ENCODE measurements at regions not wholly inside any gene's neighbourhood (a gene's known extent, or its start where the extent isn't known, plus 50 kb on each side); places are given as distances from the start of the nearest gene placed in this dataset.

DNA sequence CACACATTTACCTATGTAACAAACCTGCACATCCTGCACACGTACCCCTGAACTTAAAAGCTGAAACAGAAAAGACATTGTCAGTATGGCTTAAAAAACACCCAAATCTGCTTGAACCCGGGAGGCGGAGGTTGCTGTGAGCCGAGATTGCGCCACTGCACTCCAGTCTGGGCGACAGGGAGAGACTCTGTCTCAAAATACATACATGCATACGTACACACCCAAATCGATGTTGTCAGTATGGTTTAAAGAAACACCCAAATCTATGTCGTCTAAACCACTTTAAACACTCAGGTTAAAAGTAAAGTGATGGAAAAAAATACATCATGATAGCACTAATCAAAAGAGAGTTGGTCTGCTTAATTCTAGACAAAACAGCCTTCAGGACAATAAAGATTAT, 257.5 kb downstream of the RPRM start:
- peaks cover 15% of the 10 kb centered on the region for H3K9me3 Mint-ChIP-seq
- H3K27me3 Mint-ChIP-seq (ENCODE audit: insufficient read depth, low read depth, poor library complexity), result no peaks in the 10 kb centered on the region
- Histone ChIP-seq H3K4me3 (no peak overlapping the region), H3K27me3 (ENCODE audit: insufficient read depth) (no peaks in the 10 kb centered on the region), H2AFZ (no peak overlapping the region; the same call in 1 of the 2 replicates), H3K27ac (ENCODE audit: low read depth) (no peak overlapping the region), H3K4me1 (ENCODE audit: insufficient read depth) (no peaks in the 10 kb centered on the region), H3K9me2 (ENCODE audit: insufficient read depth) (no peaks in the 10 kb centered on the region), H3K4me2 (no peak overlapping the region), H4K20me1 (replicated peaks; ENCODE audit: insufficient read depth) (no peaks in the 10 kb centered on the region), H3K36me3 (ENCODE audit: insufficient read depth) (0 out of 2 replicates have a peak, but pooled peaks cover 2% of the 10 kb centered on the region), H3K79me2 (replicated peaks; ENCODE audit: insufficient read depth) (no peaks in the 10 kb centered on the region), H3F3A (replicated peaks; ENCODE audit: low read depth) (no peaks in the 10 kb centered on the region)
- no peak for ATAC-seq
- DNase-seq (ENCODE audit: low spot score), result no peak
- H3K4me3 Mint-ChIP-seq, result no peak overlapping the region
- H3K27ac Mint-ChIP-seq, result no peak overlapping the region
- H3K36me3 Mint-ChIP-seq (ENCODE audit: low read depth), result peaks cover 5% of the 10 kb centered on the region; the same call in 1 of the 3 replicates
- H3K4me1 Mint-ChIP-seq, result no peaks in the 10 kb centered on the region
- TF ChIP-seq STAT1 (IDR thresholded peaks at IDR 0.05; ENCODE audit: unreplicated experiment) (no peak), EZH2phosphoT487 (IDR thresholded peaks at IDR 0.05; ENCODE audit: unreplicated experiment) (no peak), JUNB (IDR thresholded peaks at IDR 0.05; ENCODE audit: unreplicated experiment) (no peak)

GRCh38 chr2:153218851-153219250, 259.7 kb downstream of the RPRM start:
- Histone ChIP-seq H3K4me2 (no peak overlapping the region), H2AFZ (no peak overlapping the region), H3K9me2 (ENCODE audit: insufficient read depth) (no peaks in the 10 kb centered on the region), H3K4me3 (no peak overlapping the region), H3F3A (replicated peaks; ENCODE audit: low read depth) (no peaks in the 10 kb centered on the region), H4K20me1 (replicated peaks; ENCODE audit: insufficient read depth) (no peaks in the 10 kb centered on the region), H3K27ac (ENCODE audit: low read depth) (no peak overlapping the region), H3K27me3 (ENCODE audit: insufficient read depth) (no peaks in the 10 kb centered on the region), H3K36me3 (ENCODE audit: insufficient read depth) (no peaks in the 10 kb centered on the region), H3K4me1 (ENCODE audit: insufficient read depth) (no peaks in the 10 kb centered on the region), H3K79me2 (replicated peaks; ENCODE audit: insufficient read depth) (no peaks in the 10 kb centered on the region)
- Mint-ChIP-seq H3K27me3 (ENCODE audit: insufficient read depth, low read depth, poor library complexity) (no peaks in the 10 kb centered on the region), H3K4me1 (no peaks in the 10 kb centered on the region), H3K27ac (no peak overlapping the region), H3K36me3 (ENCODE audit: low read depth) (0 out of 3 replicates have a peak, but pooled peaks cover 3% of the 10 kb centered on the region), H3K4me3 (no peak overlapping the region), H3K9me3 (peaks cover 8% of the 10 kb centered on the region; the same call in 1 of the 3 replicates)
- no peak for TF ChIP-seq ZNF114 (CRISPR knock-in tag; IDR thresholded peaks at IDR 0.05)
- TF ChIP-seq CREB1 (CRISPR knock-in tag; IDR thresholded peaks at IDR 0.05; ENCODE audit: low read depth), result no peak
- no peak for TF ChIP-seq POLR2AphosphoS5 (IDR thresholded peaks at IDR 0.05; ENCODE audit: low read depth)
- TF ChIP-seq, protein P1, sequence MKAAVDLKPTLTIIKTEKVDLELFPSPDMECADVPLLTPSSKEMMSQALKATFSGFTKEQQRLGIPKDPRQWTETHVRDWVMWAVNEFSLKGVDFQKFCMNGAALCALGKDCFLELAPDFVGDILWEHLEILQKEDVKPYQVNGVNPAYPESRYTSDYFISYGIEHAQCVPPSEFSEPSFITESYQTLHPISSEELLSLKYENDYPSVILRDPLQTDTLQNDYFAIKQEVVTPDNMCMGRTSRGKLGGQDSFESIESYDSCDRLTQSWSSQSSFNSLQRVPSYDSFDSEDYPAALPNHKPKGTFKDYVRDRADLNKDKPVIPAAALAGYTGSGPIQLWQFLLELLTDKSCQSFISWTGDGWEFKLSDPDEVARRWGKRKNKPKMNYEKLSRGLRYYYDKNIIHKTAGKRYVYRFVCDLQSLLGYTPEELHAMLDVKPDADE (IDR thresholded peaks at IDR 0.05), result no peak
- no peak for TF ChIP-seq EZH2phosphoT487 (IDR thresholded peaks at IDR 0.05; ENCODE audit: unreplicated experiment)
- DNase-seq (ENCODE audit: low spot score), result no peak
- no peak for ATAC-seq

DNA sequence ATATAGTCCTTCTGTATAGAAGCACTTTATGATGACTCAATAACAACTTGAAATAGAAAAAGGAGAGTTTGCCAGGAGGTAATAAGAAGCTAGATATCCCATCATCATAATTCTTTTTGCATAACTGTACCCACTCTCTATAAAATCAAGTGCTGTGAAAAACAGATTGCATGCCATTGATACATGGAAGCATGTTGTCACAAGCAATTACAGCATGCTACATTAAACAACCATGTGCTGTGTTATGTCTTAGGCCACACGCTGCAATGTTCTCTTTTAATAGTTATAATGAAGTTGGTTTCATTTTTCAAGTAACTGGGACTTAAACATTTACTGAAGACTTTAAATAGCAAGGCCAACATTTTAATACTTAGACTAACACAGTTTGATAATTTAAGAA, 264.2 kb downstream of the RPRM start:
- DNase-seq (ENCODE audit: low spot score) (no peak), ATAC-seq (no peak)
- no peak overlapping the region for H3K4me3 ChIP-seq
- Mint-ChIP-seq H3K4me3 (no peak overlapping the region), H3K36me3 (ENCODE audit: low read depth) (no peaks in the 10 kb centered on the region), H3K27ac (no peak overlapping the region), H3K4me1 (no peaks in the 10 kb centered on the region), H3K27me3 (ENCODE audit: insufficient read depth, low read depth, poor library complexity) (no peaks in the 10 kb centered on the region), H3K9me3 (no peaks in the 10 kb centered on the region)
- no peaks in the 10 kb centered on the region for H3K4me1 ChIP-seq (ENCODE audit: insufficient read depth)
- no peaks in the 10 kb centered on the region for H3K36me3 ChIP-seq (ENCODE audit: insufficient read depth)
- no peak overlapping the region for H3K4me2 ChIP-seq
- no peaks in the 10 kb centered on the region for H4K20me1 ChIP-seq (replicated peaks; ENCODE audit: insufficient read depth)
- no peak overlapping the region for H2AFZ ChIP-seq
- no peak overlapping the region for H3K27ac ChIP-seq (ENCODE audit: low read depth)
- H3K27me3 ChIP-seq (ENCODE audit: insufficient read depth), result no peaks in the 10 kb centered on the region
- H3K9me2 ChIP-seq (ENCODE audit: insufficient read depth), result no peaks in the 10 kb centered on the region
- no peaks in the 10 kb centered on the region for H3F3A ChIP-seq (replicated peaks; ENCODE audit: low read depth)
- no peaks in the 10 kb centered on the region for H3K79me2 ChIP-seq (replicated peaks; ENCODE audit: insufficient read depth)
- TF ChIP-seq EZH2 (IDR thresholded peaks at IDR 0.05; ENCODE audit: low read depth, unreplicated experiment), result no peak
- TF ChIP-seq ZNF331 (CRISPR knock-in tag; IDR thresholded peaks at IDR 0.05; ENCODE audit: low read depth), result no peak

Data from GM23338 (cell line).